SKM-1 treated with dmso at 0.1 percent for 144 hours (cell line): ENCODE measurements at regions not wholly inside any gene's neighbourhood (a gene's known extent, or its start where the extent isn't known, plus 50 kb on each side); places are given as distances from the start of the nearest gene placed in this dataset.
A peak's percentile ranks its signal among the peaks of the same experiment; 100 is the strongest.

ENCODE experiments used
- DNase-seq: peaks from one replicate; lab custom pipeline; 2025; ENCODE audit not compliant: unreplicated experiment; lab: John Stamatoyannopoulos, UW

GRCh38 chr7:86949052-86949778 lies 110.2 kb downstream of the ELAPOR2 start:
- no peak for DNase-seq

GRCh38 chr7:86947929-86948328 lies 111.5 kb downstream of the ELAPOR2 start:
- DNase-seq, result no peak

- no peak for DNase-seq
These were observed 116.0 kb downstream of the ELAPOR2 start for GRCh38 chr7:86943447-86943846.

- no peak for DNase-seq
These were observed 116.5 kb downstream of the ELAPOR2 start for GRCh38 chr7:86942995-86943394.

GRCh38 chr7:86942081-86942480 lies 117.4 kb downstream of the ELAPOR2 start:
- DNase-seq, result no peak

- DNase-seq, result peak; percentile 20
These were observed 120.1 kb downstream of the ELAPOR2 start for GRCh38 chr7:86939197-86939814.

GRCh38 chr7:86937363-86937878 lies 122.0 kb downstream of the ELAPOR2 start:
- no peak for DNase-seq

- no peak for DNase-seq
These were observed 126.1 kb downstream of the ELAPOR2 start for GRCh38 chr7:86933295-86933845.

- peak; percentile 34 for DNase-seq
These were observed 127.4 kb downstream of the ELAPOR2 start for GRCh38 chr7:86932038-86932512.

GRCh38 chr7:86931439-86931838 lies 128.0 kb downstream of the ELAPOR2 start:
- no peak for DNase-seq

GRCh38 chr7:86930554-86931307 lies 128.7 kb downstream of the ELAPOR2 start:
- no peak for DNase-seq

- DNase-seq, result no peak
These were observed 130.0 kb downstream of the ELAPOR2 start for GRCh38 chr7:86929293-86930109.

- DNase-seq, result no peak
These were observed 131.1 kb downstream of the ELAPOR2 start for GRCh38 chr7:86928308-86928707.

GRCh38 chr7:86926732-86927131 lies 132.7 kb downstream of the ELAPOR2 start:
- peak; percentile 51 for DNase-seq

- no peak for DNase-seq
These were observed 134.2 kb downstream of the ELAPOR2 start for GRCh38 chr7:86925221-86925620.

GRCh38 chr7:86923527-86923926 lies 135.9 kb downstream of the ELAPOR2 start:
- no peak for DNase-seq

- DNase-seq, result no peak
These were observed 139.3 kb downstream of the ELAPOR2 start for GRCh38 chr7:86920154-86920553.

- no peak for DNase-seq
These were observed 141.2 kb downstream of the ELAPOR2 start for GRCh38 chr7:86918245-86918644.

GRCh38 chr7:86916277-86916825 lies 143.1 kb downstream of the ELAPOR2 start:
- no peak for DNase-seq

GRCh38 chr7:86914551-86914950 lies 144.9 kb downstream of the ELAPOR2 start:
- peak; percentile 11 for DNase-seq
